HG03565 (cell line): ENCODE measurements at regions not wholly inside any gene's neighbourhood (a gene's known extent, or its start where the extent isn't known, plus 50 kb on each side); places are given as distances from the start of the nearest gene placed in this dataset.

Experiments used
- ATAC-seq: cut with Tn5 transposase; IDR thresholded peaks from one replicate; pipeline ENCODE4 v1.9.1; 2021; ENCODE audit warnings: mild to moderate bottlenecking, moderate library complexity; ENCODE audit not compliant: unreplicated experiment

DNA sequence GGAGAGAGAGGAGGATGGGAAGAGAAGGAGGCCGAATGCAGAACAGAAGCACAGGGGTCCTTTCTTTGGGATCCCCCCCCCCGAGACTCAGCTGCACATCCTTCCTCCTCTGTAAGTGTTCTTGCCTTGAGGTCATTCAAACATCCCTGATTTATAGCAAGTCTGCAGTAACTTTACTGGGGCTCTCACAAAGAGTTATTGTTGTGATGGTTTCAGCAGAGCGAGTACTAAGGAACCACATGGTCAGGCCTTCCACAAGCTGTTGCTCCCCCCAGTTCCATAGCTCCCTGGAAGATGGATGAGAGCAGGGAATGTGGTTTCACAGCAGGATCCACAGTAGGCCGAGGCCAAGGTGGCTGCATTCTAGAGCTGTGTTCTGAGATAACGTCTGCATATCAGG is 351.4 kb upstream of the CDH4 start:
- no peak for ATAC-seq

DNA sequence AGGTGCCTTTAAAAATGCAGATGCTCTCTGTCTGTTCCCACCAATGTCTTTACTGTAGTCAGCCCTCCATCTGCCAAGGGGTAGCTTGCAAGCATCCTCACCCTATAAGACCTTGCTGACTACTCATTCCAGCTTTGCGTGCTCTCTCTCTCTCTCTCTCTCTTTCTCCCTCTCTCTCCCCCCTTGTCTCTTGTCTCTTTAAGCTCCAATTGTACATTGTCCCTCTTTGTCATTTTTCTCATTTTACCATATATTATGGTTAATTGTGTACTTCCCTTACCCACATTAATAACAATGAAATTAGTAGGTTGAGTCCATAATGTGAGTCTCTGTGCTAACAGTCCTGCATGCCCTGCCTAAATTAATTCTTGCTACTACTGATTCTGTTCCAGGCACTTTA is 350.2 kb upstream of the CDH4 start:
- no peak for ATAC-seq

DNA sequence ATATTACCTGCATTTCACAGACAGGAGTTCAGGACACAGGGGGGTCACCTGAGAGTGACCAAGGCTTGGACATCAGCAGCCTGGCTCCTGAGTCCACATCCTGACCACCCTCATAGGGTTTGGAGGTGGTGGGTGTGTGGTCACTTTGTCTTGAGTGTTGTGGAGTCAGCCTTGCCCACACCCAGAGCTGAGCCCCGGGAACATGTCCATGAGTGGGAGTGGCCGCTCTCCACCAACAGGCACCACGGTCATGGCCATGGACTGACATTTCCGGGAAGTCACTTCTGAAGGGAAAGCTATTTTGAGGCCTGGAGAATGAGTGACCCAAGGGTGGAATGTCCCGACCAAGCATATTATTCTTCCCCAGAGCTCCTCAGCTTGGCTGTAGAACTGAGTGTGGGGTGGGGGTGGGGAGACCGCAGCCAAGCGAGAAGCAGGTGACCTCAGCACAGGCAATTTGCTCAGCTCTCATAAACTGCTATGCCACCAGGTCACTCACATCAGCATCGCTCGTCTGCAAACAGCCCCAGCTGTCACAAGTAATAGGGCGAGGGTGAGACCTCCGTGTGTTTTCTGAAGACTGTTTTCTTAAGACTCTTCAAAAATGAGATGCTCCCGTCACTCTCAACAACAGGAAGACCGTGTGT is 348.6 kb upstream of the CDH4 start:
- ATAC-seq: no peak

DNA sequence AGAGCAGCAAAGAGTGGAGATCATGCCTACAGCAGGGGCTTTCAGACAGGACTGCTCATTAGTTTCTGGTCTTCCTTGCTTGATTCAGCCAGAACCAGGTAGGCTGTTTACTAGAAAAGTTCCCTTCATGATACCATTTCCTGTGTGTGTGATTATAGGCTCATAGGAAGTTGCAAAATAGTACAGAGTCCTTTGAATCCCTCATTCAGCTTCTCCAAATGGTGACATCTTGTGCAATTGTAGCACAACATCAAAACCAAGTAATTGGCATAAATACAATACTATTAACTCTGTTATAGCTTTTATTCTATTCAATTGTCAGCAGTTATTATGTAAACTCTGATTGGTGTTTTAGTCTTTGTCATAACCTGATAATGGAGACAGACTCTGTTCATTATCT is 347.3 kb upstream of the CDH4 start:
- ATAC-seq: no peak

DNA sequence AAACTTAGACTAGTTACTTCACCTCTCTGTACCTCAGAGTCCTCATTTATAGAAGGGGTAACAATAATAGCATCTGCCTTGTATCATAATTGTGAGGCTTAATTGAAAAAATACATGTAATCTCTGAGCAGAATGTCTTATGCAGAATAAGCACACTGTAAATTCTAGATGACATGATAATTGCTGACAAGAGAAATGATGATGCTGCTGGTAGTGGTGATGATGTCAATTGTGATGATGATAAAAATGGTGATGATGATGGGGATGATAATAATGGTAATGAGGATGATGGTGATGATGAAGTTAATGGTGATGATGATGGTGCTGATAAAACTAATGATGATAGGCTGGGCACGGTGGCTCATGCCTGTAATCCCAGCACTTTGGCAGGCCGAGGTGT is 346.1 kb upstream of the CDH4 start:
- no peak for ATAC-seq

- no peak for ATAC-seq
Measured at GRCh38 chr20:60906555-60906954, 345.5 kb upstream of the CDH4 start.

- no peak for ATAC-seq
Measured at GRCh38 chr20:60913298-60913697, 338.8 kb upstream of the CDH4 start.

- no peak for ATAC-seq
Measured at GRCh38 chr20:60921022-60921622, 330.9 kb upstream of the CDH4 start.

- no peak for ATAC-seq
Measured at GRCh38 chr20:60926831-60927230, 325.2 kb upstream of the CDH4 start.

DNA sequence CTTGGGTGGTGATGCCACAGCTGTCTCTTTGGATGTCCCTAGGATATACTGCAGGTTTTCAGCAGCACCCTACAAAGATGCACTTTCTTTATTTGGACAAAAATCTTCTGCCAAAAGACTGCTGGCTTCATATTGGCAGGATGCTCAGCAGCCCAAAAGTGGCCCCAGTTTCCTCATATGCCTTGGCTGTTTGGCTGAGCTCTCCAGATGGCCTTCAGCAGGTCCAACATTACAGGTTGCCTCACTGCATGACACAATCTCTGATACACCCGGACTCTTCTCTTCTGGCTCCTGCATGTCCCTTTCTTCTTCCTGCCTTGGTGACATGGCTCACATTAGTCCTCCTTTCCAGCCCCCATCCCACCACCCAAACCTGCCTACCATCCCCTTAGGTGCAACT is 323.7 kb upstream of the CDH4 start:
- no peak for ATAC-seq

- no peak for ATAC-seq
Measured at GRCh38 chr20:60930023-60930790, 321.9 kb upstream of the CDH4 start.

GRCh38 chr20:60931696-60932095 is 320.4 kb upstream of the CDH4 start:
- ATAC-seq: no peak

DNA sequence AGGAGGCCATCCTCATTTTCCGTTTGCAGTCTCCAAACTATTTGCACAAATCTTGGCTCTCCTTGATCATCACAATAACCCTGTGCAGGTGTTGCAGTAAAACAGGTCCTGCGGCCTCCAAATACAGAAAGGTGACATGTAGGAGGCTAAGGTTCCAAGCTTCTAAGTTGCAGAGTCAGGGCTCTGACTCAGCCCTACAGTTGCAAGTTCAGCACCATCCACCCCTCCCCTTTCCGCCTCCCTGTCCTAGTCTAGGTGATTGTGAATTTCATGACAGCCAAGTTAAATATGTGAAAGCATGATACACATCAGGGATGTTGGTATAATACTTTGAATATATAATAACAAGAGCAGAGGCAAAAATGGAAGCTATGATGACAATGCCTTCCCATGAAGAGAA is 317.3 kb upstream of the CDH4 start:
- ATAC-seq: no peak

- ATAC-seq: no peak
Measured at GRCh38 chr20:60935971-60936370, 316.1 kb upstream of the CDH4 start.

DNA sequence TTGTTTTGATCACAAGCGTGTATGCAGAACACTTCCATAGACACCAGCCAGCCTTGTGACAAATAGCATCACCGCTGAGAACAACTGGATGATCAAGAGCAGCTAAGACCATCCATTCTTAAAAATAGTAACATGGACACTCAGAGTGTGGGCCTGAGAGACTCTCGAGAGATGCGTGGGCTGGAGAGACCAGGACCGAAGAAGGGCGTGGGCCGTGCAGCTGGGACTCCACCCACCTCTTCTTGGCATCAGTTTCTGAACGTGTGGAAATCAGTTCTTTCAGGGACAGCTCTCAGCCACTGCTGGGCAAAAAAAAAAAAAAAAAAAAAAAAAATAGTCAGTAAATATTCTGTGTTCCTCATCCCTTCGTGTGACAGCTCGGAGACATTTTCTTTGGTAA is 314.5 kb upstream of the CDH4 start:
- ATAC-seq: no peak

- ATAC-seq: no peak
Measured at GRCh38 chr20:60941379-60941778, 310.7 kb upstream of the CDH4 start.

- no peak for ATAC-seq
Measured at GRCh38 chr20:60947819-60948218, 304.2 kb upstream of the CDH4 start.

- no peak for ATAC-seq
Measured at GRCh38 chr20:60948224-60948623, 303.8 kb upstream of the CDH4 start.

- no peak for ATAC-seq
Measured at GRCh38 chr20:60950561-60950960, 301.5 kb upstream of the CDH4 start.

DNA sequence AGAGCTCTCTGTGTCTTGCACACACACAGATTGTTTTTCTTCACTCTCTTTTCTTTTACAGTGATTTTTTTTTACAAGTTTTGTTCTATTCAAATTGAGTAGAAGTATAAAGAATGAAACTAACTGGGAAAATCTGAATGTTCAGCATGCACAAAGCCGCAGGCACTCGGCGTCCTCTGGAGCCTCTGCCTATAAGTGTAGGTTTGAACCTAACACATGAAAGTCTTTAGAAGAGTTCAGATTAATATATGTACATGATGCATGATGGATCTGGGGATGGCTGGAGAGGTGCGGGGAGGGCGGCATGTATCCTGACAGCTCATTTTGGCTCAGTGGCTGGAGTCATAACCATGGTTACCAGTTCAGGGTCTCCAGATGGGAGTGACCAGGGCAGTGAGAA is 301.1 kb upstream of the CDH4 start:
- ATAC-seq: no peak

DNA sequence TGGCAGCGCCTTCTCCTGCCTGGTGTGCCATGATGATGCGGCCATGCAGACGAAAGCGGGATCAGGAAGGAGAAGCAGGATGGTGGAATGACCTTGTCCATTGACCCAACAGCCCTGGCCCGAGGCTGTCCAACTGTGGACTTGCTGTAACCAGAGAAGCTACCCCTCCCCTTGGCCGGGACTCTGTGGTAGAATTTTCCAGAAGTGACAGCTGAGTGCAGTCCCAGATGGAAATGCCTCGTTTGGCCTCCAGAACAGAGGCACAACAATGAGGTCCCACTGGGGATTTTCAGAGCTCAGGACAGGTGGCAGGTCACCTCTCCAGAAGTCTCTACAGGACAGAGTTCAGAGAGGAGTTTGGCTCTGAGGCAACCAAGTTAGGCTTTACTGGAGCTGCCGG is 299.2 kb upstream of the CDH4 start:
- ATAC-seq: no peak

DNA sequence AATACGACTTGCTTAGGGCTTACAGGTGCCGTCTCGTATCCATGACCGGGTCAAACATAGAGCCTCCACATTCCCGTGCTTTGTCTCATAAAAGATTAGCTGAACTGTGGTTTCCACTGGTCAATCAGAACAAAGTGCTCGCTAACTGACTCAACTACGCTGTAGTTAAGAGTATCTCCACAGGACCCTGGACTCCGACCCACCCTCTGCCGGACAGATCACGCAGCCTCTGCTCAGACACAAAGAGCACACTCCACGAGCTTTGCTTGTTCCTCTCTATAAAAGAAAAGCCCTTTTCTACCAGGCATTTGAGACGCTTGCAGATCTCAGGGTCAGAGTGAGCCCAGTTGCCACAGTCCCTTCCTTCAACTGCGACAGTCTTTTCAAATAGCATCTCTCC is 298.7 kb upstream of the CDH4 start:
- ATAC-seq: no peak
